Upper lobe of left lung (tissue), 4 donors: ENCODE measurements at regions not wholly inside any gene's neighbourhood (a gene's known extent, or its start where the extent isn't known, plus 50 kb on each side); places are given as distances from the start of the nearest gene placed in this dataset.

Experiments used
- EP300 ChIP-seq, 4 donors: sonication (generic); formaldehyde crosslinking; IDR thresholded peaks; one replicate each; pipeline ENCODE4 v1.5.1; 2017; ENCODE audit warnings: antibody characterized with exemption in 4 of 4, control low read depth in 2 of 4
- POLR2A ChIP-seq, 4 donors: fragments of 450-650 bp; IDR thresholded peaks; one replicate each; pipeline ENCODE4 v1.5.1; 2016 to 2017; ENCODE audit warnings: antibody characterized with exemption in 4 of 4, mild to moderate bottlenecking in 2 of 4
- POLR2AphosphoS5 ChIP-seq, 2 donors: sonication (generic); formaldehyde crosslinking; IDR thresholded peaks; one replicate each; pipeline ENCODE4 v1.5.1; 2017; ENCODE audit warnings: antibody characterized with exemption in 2 of 2
- TF ChIP-seq, protein P1 (sequence below), 6 experiments: fragments of 450-650 bp in 4 of 6; fragments of 200-600 bp in 2 of 6; sonication (generic) in 2 of 6; IDR thresholded peaks; one replicate each; pipeline ENCODE4 v1.5.1; 2016 to 2019; ENCODE audit warnings: antibody characterized with exemption in 6 of 6

- TF ChIP-seq, protein P1, sequence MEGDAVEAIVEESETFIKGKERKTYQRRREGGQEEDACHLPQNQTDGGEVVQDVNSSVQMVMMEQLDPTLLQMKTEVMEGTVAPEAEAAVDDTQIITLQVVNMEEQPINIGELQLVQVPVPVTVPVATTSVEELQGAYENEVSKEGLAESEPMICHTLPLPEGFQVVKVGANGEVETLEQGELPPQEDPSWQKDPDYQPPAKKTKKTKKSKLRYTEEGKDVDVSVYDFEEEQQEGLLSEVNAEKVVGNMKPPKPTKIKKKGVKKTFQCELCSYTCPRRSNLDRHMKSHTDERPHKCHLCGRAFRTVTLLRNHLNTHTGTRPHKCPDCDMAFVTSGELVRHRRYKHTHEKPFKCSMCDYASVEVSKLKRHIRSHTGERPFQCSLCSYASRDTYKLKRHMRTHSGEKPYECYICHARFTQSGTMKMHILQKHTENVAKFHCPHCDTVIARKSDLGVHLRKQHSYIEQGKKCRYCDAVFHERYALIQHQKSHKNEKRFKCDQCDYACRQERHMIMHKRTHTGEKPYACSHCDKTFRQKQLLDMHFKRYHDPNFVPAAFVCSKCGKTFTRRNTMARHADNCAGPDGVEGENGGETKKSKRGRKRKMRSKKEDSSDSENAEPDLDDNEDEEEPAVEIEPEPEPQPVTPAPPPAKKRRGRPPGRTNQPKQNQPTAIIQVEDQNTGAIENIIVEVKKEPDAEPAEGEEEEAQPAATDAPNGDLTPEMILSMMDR (IDR thresholded peaks at IDR 0.05), result no peak
- no peak for TF ChIP-seq POLR2AphosphoS5 (IDR thresholded peaks at IDR 0.05)
- no peak for TF ChIP-seq POLR2A (IDR thresholded peaks at IDR 0.05)
- TF ChIP-seq EP300 (IDR thresholded peaks at IDR 0.05), result no peak
Measured at GRCh38 chr5:116686438-116686837, 111.8 kb upstream of the SEMA6A start.
